ENCODE measurements at regions not wholly inside any gene's neighbourhood (a gene's known extent, or its start where the extent isn't known, plus 50 kb on each side); places are given as distances from the start of the nearest gene placed in this dataset.

DNA sequence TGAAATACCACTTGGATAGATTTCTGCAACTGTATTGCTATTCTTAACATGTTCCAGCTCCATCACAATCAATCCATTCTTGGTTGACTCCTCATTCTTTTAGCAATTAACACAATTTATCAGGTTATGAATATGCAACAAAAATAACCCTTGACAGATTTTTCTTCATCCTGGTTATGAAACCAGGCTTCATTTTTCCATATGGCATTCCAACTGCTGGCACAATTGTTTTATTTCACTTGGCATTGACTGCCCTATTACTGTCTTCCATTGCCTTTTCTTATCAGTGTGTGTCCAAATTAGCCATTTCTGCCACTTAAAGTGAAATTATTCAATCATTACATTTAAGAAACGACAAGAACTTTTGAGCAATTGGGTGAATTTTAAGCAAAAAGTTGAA, 388.8 kb upstream of the EPHA5 start:
- no peaks in the 10 kb centered on the region for H3K36me3 ChIP-seq (ENCODE audit: insufficient read depth in 1 of 2, low read depth in 1 of 2)
- WGBS, 3 donors: 41 to 50% (median 43%) methylated on average over 1 of the region's 1 CpG
- no peaks in the 10 kb centered on the region for H3K4me1 ChIP-seq
- H3K27me3 ChIP-seq (ENCODE audit: insufficient read depth in 3 of 3, low read length in 2 of 3): no peaks in the 10 kb centered on the region
- TF ChIP-seq, protein P1, sequence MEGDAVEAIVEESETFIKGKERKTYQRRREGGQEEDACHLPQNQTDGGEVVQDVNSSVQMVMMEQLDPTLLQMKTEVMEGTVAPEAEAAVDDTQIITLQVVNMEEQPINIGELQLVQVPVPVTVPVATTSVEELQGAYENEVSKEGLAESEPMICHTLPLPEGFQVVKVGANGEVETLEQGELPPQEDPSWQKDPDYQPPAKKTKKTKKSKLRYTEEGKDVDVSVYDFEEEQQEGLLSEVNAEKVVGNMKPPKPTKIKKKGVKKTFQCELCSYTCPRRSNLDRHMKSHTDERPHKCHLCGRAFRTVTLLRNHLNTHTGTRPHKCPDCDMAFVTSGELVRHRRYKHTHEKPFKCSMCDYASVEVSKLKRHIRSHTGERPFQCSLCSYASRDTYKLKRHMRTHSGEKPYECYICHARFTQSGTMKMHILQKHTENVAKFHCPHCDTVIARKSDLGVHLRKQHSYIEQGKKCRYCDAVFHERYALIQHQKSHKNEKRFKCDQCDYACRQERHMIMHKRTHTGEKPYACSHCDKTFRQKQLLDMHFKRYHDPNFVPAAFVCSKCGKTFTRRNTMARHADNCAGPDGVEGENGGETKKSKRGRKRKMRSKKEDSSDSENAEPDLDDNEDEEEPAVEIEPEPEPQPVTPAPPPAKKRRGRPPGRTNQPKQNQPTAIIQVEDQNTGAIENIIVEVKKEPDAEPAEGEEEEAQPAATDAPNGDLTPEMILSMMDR (IDR thresholded peaks at IDR 0.05): no peak
- no peak overlapping the region for H3K4me3 ChIP-seq
- intact Hi-C loops (cut with DNase I): no loop called here
- H3K27ac ChIP-seq: no peak overlapping the region
- no peaks in the 10 kb centered on the region for H3K9me3 ChIP-seq
- ATAC-seq (no peak), DNase-seq (no peak)

DNA sequence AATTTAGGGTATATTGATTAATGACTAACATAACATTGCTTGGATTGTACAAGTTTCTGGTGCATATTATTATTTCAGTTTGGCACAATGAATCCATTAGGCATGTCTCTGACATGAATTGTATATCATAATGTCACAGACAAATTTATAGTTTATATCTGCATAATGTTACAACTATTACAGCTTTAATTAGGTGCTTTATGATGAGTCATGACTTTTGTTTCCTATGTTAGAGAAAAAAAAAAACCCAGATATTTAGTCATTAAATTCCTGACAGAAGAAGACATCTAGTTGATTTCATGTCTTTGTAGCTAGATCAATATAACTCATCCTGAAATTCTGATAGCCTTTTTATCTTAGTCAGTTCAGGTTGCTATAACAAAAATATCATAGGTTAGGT, 385.7 kb upstream of the EPHA5 start:
- Histone ChIP-seq H3K9me3 (peaks cover 3% of the 10 kb centered on the region), H3K4me1 (no peaks in the 10 kb centered on the region), H3K27ac (no peak overlapping the region), H3K4me3 (no peak overlapping the region), H3K36me3 (ENCODE audit: insufficient read depth in 1 of 2, low read depth in 1 of 2) (no peaks in the 10 kb centered on the region), H3K27me3 (ENCODE audit: insufficient read depth in 3 of 3, low read length in 2 of 3) (no peaks in the 10 kb centered on the region)
- TF ChIP-seq, protein P1 (IDR thresholded peaks at IDR 0.05): no peak
- ATAC-seq (no peak), DNase-seq (no peak)
- intact Hi-C loops (cut with DNase I): no loop called here

DNA sequence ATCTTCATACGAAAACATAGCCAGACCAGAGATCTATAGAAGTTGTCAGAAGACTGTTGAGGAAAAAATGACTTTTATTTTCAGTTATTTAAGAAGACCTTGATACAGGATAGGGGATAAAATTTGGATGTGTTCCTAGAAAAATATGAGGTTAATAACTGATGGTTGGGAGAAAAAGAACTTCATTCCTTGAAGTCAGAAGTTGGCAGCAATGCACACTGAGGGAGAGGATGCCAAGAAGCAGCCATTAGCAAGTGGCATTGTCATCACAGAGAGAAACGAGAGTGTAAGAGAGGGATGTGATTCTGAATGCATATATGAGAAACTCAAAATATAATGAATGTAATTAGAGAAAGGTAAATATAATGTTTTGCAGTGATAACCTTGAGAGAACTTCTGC, 382.1 kb upstream of the EPHA5 start:
- intact Hi-C loops (cut with DNase I): no loop called here
- 45 to 57% (median 45%) methylated on average over 2 of the region's 2 CpGs for WGBS, 3 donors

DNA sequence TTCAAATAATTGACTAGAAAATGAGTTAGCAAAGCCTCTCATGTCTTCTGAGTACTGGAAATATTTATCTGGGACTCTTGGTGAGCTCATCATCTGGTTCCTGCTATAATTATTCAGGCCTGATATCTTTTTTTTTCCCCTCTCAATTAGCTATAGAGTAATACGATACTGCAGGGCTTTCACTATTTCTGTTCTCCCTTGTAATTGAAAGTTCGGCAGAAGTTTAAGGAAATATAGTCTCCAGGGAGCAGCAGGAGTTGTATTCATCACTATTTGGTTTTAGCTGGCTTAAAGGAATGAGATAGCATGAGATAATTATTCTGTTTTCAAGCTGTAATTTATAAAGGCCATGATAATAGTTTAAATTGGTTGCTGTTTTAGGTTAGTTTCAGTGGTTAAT, 378.6 kb upstream of the EPHA5 start:
- no peaks in the 10 kb centered on the region for H3K36me3 ChIP-seq (ENCODE audit: insufficient read depth in 1 of 2, low read depth in 1 of 2)
- DNase-seq: no peak
- intact Hi-C loops (cut with DNase I): no loop called here
- H3K27ac ChIP-seq: no peak overlapping the region
- H3K4me1 ChIP-seq: no peaks in the 10 kb centered on the region
- TF ChIP-seq, protein P1 (IDR thresholded peaks at IDR 0.05): no peak
- 15 to 26% (median 24%) methylated on average over 2 of the region's 2 CpGs for WGBS, 3 donors
- H3K4me3 ChIP-seq: no peak overlapping the region
- peaks cover 5% of the 10 kb centered on the region for H3K9me3 ChIP-seq
- H3K27me3 ChIP-seq (ENCODE audit: insufficient read depth in 3 of 3, low read length in 2 of 3): no peaks in the 10 kb centered on the region
- no peak for ATAC-seq

More for the DNA sequence above, 382.1 kb upstream of the EPHA5 start:
- Histone ChIP-seq H3K9me3 (peaks cover 5% of the 10 kb centered on the region), H3K27me3 (ENCODE audit: insufficient read depth in 3 of 3, low read length in 2 of 3) (no peaks in the 10 kb centered on the region), H3K27ac (no peak overlapping the region), H3K4me3 (no peak overlapping the region), H3K4me1 (no peaks in the 10 kb centered on the region), H3K36me3 (ENCODE audit: insufficient read depth in 1 of 2, low read depth in 1 of 2) (no peaks in the 10 kb centered on the region)
- DNase-seq: no peak
- TF ChIP-seq, protein P1 (IDR thresholded peaks at IDR 0.05): no peak
- ATAC-seq: no peak

DNA sequence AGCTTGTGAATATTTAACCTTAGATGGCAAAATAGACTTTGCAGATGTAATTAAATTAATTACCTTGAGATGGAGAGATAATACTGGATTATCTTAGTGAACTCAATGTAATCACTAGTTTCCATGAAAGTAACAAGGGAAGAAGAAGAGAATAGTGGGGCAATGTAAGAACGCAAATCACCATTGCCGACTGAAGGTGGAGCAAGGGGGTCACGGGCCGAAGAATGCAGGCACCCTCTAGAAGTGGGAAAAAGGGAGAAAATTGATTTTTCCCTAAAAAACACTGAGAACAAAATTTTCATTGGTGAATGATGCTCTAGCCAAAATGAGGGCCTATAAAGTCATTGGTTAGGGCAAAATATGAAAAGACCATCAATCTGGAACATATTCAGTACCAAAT, 375.6 kb upstream of the EPHA5 start:
- 67 to 72% (median 70%) methylated on average over 4 of the region's 4 CpGs for WGBS, 3 donors
- Histone ChIP-seq H3K36me3 (ENCODE audit: insufficient read depth in 1 of 2, low read depth in 1 of 2) (no peaks in the 10 kb centered on the region), H3K27me3 (ENCODE audit: insufficient read depth in 3 of 3, low read length in 2 of 3) (no peaks in the 10 kb centered on the region), H3K9me3 (peaks cover under 1% of the 10 kb centered on the region), H3K27ac (no peak overlapping the region), H3K4me3 (no peak overlapping the region), H3K4me1 (no peaks in the 10 kb centered on the region)
- intact Hi-C loops (cut with DNase I): no loop called here
- TF ChIP-seq, protein P1 (IDR thresholded peaks at IDR 0.05): no peak
- no peak for DNase-seq
- no peak for ATAC-seq
